ENCODE measurements at regions not wholly inside any gene's neighbourhood (a gene's known extent, or its start where the extent isn't known, plus 50 kb on each side); places are given as distances from the start of the nearest gene placed in this dataset.
"Not testable (repeated sequence)": the region's sequence is repeated elsewhere in the genome, so short reads cannot be mapped to it uniquely, and the experiment has no call there.

DNA sequence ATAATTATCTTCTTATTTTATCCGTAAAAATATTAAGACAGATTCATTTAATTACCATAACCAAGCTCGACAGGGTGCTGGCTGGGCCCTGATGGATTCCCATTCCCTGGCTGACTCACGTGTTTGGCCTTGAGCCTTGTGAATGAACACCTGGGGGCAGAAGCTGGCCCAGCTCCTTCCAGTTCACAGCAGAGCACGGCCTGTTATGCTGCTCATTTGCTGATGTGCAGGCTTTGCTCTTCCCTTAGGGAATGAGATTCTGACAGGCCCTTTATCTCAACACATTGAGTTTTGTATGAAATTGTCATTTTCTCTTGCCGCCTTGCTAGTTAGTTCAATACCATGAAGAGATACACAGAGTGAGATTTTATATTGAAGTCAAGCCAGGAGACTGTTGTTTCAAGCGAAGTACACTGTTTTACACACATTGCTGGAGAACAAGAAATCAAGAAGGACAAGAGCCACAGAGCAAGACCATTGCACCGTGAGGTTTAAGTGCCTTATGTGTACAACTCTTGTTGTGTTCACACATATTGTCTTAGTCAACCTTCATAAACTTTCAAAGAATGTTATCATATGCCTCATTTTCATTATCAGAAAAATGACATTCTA, 1583.3 kb downstream of the STIM2 start:
- no peak for DNase-seq

DNA sequence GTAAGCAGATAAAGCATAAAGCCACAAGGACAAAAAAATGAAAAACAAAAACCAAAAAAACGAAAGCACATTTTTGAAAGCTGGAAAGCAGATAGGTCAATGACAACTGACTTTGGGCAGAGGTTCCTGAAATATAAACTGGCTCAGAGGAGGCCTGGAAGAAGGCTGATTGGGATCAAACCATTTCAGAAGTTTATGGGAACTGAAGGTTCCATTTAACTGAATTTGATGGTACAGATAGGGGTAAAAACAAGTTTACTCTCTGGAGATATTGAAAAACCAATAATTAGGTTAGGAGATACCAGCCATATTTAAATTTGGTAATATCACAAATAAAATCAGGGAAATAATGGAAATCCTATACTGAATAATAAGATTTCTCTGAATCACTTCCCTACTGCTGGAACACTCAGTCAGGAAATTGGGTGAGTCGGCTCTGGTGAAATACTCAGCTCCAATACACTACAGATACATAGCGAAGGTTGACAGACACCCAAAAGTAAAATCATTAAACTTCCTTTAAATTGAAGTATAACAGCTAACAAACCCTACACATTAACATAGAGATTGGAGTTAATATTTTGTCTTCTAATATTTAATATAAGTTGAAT, 1584.3 kb downstream of the STIM2 start:
- DNase-seq: no peak

DNA sequence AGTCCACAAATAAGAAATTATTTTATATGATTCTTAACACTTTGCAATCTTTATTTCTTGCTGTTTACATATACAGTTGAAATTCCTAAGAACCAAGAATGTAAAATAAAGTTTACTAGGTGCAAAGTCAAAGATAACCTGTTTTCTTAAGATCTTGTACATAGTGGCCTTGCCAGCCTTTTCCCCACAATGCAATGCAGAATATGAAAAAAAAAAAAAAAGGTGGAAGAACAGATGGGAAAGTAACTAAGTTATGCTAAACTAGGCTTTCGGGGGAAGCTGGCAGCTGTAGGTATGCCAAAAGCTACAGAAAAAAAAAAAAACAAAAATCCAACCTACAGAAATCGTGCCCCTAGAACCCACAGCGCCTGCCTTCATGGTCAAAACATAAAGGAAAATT, 1588.4 kb downstream of the STIM2 start:
- no peak for DNase-seq

DNA sequence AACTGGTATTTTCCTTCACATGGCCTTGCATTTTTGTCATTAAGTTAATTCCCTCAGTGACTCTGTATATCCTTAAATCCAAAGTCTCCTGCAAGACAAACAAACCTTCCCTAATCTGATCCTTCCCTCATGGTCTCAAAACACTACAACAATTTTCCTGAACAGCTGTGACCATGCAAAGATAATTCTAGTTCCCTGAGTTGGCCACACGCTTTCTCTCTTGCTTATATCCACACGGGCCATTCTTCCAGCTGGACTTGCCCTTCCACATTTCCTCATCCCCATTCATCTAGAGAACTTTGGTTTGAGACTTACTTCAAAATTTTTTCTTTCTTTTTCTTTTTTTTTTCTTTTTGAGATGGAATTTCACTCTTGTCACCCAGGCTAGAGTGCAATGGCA, 1590.7 kb downstream of the STIM2 start:
- DNase-seq: no peak

DNA sequence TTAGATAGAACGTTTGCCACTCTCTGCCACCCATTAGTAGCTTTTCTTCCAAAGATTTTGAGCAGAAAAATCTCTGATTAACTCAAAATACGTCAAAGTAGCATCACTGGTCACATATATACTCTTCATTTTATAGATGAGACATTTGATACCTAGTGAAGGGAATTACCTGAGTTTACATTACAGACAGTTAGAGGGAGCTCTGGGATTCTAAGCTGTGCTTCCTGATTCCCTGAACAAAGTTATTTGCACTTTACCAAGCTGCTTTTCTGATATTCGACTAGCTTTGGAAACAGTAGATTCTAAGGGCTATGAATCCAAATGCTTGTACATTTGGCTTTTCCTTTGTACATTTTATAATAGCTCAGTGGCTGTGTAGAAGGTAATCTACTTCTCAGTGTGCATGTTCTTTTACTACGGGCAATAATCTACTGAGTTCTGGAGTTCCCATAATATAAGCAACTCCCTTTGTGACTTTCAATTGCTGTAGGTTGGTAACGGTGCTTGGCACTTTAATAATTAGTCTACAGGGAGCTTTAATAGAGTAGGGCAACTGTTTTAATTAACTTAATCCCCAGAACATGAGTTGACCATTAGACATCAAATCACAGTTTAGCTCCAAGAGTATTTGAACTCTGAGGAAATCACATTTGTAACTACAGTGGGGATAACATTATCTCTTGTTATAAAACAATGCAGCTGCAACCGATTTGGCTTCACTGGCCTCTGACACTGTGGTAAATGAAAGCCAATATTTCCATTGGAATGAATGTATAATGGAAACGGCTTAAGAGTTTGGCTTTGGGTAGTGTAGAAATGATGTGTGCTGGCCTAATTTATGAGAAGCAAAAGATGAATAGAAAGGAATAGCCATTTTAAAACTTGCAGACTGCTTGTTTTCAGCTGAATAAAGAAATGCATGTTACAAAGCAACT, 1602.4 kb downstream of the STIM2 start:
- no peak for DNase-seq

DNA sequence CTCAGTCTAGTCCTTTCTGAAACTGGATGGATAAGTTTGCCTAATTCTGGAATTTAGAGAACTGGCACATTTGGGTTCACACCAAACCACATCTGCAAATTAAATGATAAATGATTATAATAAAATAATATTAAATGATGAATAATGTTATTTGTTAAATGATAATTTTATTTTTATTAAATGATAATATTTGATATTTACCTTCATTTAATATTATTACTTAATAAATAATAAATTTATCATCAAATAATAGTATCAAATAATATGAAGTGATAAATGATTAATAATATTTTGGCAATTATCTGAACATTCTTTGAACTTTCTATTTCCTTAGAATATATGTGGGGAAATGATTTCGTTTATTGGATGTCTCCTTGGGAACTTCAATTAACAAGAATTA, 1604.2 kb downstream of the STIM2 start:
- no peak for DNase-seq

DNA sequence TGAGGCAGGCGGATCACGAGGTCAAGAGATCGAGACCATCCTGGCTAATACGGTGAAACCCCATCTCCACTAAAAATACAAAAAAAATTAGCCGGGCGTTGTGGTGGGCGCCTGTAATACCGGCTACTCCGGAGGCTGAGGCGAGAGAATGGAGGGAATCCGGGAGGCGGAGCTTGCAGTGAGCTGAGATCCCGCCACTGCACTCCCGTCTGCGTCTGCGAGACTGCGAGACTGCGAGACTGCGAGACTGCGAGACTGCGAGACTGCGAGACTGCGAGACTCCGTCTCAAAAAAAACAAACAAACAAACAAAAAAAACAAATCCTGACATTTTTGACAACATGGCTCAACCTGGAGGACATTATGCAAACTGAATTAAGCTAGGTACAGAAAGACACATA, 1606.2 kb downstream of the STIM2 start:
- DNase-seq: not testable (repeated sequence)

DNA sequence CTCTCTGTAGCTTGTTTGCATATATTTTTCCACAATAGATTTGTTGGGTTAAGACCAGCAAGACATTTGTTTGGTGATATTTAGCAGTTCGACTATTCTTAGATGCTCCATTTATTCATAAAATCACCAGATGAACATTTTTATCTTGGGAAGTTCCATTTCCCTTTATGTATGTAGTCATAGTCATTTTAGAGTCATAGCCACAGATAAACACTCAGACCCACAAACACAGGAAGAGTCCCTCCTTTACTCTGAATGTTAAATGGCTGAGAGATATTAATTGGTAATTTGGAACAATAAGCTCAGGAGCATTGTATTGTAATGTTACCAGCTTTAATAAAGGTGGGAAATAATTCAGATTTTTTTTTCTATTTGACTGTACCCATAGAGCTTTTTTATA, 1608.7 kb downstream of the STIM2 start:
- no peak for DNase-seq

DNA sequence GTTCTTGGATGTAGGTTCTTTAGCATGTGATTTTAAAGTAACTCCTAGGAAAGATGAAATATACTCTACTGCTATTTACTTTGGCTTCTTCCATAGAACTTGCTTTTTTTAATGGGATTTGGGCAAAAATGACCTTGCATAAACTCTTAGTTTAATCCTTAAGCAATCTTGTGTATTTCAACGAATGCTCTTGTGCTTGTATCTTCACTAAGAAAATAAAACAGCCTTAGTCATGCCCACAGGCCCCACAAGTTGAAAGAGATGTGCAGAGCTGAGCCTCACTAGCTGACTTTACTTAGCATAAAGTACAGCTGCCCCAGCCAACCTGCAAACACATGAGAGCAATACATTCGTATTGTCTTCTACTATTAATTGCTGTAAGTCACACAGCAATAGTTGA, 1609.2 kb downstream of the STIM2 start:
- no peak for DNase-seq

DNA sequence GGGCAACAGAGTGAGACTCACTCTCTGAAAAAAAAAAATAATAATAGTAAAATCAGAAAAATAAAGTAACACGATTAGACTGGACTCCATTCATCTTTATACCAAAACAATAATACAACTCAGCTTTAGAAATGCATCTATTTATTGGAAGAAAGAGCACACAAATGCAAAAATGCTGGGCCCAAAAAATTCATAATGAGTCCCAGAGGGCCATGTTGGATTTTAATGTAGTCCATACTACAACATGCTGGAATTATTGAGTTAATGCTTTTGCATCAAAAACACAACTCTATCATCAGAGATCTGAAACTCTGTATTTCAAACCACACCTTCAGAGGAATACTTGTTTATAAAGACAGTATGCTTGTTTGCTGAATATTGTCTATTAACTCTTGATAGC, 1614.7 kb downstream of the STIM2 start:
- no peak for DNase-seq

DNA sequence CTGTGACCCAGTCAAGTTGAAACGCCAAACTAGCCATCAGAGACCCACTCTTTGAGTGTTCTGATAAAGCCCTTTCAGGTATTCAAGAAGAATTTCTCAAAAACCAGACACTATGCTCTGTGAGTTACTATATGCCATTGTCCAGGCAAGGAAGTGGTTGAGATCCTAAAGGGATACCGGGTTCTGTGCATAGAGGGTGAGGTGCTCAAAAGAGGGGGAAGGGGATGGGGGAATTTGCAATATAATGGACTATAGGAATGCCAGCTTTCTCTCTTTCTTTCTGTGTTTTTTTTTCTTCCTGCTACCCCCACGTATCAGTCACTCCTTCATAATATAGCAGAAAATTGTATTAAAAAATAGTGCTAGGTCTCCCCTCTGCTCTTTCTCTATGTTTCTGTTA, 1619.0 kb downstream of the STIM2 start:
- DNase-seq: no peak

DNA sequence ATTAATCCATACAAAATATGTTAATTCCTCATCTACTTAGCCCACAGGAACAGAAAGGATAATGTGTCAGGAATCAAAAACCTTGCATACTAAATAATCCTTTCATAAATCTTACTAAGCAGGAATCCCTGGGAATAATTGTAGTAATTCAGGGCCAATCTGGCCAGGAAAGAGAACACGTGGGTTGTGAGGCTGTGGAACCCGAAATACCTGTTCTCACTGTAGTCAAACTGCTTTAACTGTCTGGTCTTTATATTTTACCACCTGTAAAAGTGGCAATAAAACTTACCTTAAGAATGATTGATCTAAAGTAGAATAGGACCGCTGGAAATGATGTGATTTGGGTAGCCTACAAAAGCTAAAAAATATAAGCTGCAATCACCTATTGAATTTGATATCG, 1620.9 kb downstream of the STIM2 start:
- DNase-seq: no peak

DNA sequence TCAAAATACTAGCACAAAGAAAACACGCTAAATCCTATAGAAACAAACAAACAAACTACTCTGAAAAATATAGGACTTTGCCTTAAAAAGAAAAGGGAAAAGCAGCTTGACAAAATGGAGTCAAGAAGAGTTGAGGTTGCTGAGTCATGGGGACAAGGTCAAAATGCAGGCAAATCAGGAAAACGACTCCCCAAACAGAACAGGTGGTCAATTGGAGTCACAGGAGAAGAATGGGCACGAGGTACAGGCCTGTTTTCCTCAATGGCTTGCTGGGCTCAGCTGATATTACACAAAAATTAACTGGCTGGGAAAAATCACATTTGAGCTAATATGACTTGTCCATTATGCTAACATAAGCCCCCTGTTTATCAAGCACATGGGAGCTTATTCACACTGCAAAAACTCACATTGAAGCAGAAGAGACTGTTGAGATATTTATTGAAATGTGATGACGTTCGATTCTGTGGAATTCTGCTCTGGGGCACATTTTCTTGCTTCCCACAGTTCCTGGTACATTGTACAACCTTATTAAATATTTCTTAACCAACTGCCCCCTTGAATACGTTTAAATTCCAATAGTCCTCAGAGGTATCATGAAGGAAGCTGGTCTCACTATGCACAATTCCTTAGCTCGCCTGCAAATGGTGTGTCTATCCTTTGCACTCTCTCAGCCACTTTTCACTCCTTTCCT, 1622.1 kb downstream of the STIM2 start:
- no peak for DNase-seq

DNA sequence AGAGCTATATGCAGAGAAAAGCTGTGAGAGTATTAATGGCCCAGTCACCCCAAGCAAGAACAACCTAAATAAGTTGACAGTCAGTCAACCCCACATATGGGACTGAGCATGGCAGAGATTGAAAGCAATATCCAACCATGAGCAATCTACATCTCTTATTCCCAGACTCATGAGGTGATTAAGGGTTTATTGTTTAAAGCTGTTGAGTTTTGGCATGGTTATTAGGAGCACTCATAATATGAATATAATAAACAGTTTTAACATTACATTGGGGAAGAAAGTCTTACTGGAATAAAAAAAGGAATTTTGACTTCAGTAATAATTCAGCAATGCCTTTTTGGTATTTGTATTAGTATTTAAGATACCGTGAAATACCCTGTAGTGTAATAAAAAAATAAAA, 1627.4 kb downstream of the STIM2 start:
- DNase-seq: no peak

DNA sequence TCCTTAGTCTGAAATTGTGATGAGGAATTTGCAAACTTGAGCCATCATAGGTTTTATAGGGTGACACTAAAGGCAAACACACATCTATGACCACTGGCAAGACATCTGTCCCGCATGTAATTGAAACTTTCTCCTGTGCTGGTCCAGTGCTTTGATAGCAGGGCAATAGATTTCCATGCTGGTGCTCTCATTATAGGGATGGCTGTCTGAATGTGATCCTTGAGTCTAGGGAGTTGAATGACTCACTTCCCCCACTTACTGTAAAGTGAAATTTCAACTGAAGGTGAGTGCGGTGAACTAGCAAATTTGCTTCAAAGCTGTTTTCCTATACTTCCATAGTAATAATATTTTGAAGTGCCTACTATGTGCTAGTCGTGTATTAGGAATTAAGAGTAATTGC, 1630.0 kb downstream of the STIM2 start:
- DNase-seq: no peak

DNA sequence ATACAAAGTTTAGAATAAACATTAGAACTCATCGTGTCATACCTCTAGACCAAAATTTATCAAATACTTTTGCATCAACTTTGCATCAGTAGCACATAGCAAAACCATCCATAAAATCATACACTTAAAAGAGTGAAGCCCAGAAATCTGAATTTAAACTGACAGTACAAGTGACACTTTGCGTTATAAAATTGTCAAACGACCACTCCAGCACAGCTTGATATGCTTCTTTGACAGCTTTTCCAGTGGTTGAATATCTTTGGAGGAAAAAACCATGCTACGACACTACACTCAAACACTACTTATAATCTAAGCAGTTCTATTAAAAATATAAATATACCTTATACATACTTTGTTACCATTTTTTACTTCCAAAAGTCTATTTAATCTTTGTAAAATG, 1644.4 kb downstream of the STIM2 start:
- DNase-seq: no peak

DNA sequence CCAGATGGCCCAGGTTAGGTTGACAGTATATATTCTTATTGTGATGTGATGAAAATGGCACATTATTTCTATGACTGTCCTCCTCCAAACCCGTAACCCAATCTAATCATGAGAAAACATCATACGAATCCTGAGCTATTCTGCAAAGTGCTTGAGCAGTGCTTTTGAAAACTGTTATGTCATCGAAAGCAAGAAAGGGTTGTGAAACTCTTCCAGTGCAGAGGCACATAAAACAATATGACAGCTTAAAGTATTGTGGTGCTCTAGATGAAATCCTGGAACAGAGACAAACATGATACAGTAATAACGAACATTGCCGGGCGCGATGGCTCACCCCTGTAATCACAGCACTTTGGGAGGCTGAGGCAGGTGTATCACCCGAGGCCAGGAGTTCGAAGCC, 1648.0 kb downstream of the STIM2 start:
- no peak for DNase-seq

DNA sequence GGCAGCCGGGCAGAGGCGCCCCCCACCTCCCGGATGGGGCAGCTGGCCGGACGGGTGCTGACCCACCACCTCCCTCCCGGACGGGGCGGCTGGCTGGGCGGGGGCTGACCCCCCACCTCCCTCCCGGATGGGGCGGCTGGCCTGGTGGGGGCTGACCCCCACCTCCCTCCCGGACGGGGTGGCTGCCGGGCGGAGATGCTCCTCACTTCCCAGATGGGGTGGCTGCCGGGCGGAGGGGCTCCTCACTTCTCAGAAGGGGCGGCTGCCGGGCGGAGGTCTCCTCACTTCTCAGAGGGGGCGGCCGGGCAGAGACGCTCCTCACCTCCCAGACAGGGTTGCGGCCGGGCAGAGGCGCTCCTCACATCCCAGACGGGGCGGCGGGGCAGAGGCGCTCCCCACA, 1654.1 kb downstream of the STIM2 start:
- not testable (repeated sequence) for DNase-seq

DNA sequence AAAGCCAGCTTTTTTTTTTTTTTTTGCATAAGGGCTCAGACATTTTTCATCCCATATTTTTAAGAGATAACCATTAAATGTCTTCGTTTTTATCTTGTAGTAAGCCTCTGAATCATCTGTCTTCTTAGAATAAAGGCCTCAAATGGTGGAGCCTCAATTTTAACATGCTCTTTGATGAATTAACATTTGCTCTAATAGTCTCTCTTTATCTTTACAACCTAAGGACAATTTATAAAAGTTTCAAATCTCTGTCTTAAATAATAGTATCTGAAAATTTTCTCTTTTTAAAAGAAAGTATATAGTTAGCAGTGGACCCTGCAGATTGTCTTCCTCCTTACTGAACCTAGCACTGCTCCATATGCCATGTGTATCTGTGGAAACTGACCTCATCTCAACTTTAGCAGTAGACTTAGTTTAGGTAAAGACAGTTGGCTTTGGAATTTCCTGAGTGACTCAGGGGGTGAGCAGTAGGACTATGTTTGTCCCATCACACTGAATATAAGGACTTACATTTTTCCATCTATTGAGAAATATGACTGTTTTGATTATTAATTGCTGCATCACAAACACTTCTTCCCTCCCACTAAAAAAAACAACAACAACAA, 1658.0 kb downstream of the STIM2 start:
- DNase-seq: no peak

DNA sequence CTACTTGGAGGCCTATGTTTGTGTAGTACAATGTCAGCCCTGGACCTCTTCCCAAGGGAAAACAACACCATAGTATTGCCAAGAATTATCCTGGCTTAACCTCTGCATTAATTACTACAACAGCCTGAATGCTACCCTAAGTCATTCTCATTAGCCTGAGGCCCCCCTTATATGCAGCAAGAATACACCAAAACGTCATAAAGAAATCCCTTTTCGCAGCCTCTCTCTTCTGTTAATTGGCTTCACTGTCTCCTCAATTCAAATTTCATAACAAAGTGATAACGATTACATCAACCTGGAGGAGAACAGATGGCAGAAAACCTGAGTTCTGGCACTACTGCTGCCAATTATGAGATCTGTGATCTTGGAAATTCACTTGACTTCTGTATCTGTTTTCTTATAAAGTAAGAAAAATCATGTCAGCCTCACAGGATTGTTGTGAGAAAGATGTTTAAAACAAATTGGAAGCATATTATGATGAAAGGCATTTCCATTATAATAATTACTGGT, 1663.1 kb downstream of the STIM2 start:
- no peak for DNase-seq

DNA sequence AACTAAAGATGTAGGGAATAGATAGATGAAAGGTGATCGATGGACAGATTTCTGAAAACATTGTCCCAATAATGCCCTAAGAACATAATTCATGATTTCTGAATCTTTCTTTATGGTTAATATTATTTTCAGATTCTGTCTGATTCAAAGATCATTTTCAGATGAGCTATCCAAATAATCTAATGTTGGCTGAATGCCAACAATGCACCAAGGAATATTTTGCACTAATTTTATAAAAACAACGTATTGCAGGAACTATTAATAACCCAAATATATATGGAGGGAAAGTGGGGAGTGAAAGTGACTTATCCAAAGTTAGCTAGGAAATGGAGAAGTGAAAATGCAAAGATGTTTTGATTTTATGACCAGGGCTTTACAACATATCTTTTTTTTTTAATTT, 1675.5 kb downstream of the STIM2 start:
- no peak for DNase-seq

DNA sequence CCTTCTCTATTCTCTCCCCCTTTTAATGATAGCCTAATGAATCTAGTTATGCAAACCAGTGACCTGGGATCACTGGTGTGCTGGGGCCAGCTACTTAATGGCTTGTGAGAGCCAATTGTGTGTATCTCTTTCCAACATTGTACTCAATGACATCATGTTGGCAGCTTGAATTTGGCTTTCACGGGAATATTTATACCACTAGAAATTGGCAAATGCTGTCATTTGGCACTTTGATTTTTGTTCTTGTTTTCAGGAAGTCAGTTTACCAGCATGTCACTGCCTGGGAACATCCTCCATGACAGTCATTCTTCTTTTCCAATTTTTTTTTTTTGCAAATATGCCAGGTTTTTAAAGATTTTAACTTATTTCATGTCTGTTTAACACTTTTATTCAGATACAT, 1685.3 kb downstream of the STIM2 start:
- DNase-seq: no peak

DNA sequence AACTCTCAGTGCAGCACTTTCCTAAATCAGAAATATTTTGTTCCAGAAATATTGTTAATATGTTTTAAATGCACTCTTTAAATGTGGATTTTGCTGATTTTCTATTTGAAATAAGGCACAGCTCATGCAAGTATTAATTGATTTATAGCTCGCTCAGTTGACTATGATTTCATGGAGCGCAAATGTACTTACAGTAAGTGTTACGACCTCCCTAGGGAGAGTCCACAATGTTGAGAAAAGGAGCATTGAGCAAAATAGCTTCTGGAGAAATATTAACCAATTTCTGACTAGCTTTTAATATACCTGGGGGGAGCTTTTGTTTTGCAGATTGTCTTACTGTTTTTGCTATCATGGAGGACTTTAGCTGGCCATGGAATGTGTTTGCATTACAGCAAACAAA, 1687.5 kb downstream of the STIM2 start:
- no peak for DNase-seq
